ENCODE measurements at regions not wholly inside any gene's neighbourhood (a gene's known extent, or its start where the extent isn't known, plus 50 kb on each side); places are given as distances from the start of the nearest gene placed in this dataset.

- peaks cover 12% of the 10 kb centered on the region for H3K4me1 Mint-ChIP-seq
- no peak overlapping the region for H3K27ac Mint-ChIP-seq
- no peaks in the 10 kb centered on the region for H3K36me3 Mint-ChIP-seq
- H3K4me3 Mint-ChIP-seq, result peak overlapping the region; percentile 55
- DNase-seq (ENCODE audit: low spot score in 2 of 2, unreplicated experiment in 2 of 2), result peak in 1 of 2 experiments; percentile 42
- TF ChIP-seq CTCF (IDR thresholded peaks at IDR 0.05; ENCODE audit: unreplicated experiment), result no peak
- no peaks in the 10 kb centered on the region for H3K9me3 Mint-ChIP-seq
- H3K27me3 Mint-ChIP-seq (ENCODE audit: low read depth), result peaks cover 97% of the 10 kb centered on the region
Measured at GRCh38 chr6:105985816-105986632, 100.1 kb upstream of the PRDM1 start.

DNA sequence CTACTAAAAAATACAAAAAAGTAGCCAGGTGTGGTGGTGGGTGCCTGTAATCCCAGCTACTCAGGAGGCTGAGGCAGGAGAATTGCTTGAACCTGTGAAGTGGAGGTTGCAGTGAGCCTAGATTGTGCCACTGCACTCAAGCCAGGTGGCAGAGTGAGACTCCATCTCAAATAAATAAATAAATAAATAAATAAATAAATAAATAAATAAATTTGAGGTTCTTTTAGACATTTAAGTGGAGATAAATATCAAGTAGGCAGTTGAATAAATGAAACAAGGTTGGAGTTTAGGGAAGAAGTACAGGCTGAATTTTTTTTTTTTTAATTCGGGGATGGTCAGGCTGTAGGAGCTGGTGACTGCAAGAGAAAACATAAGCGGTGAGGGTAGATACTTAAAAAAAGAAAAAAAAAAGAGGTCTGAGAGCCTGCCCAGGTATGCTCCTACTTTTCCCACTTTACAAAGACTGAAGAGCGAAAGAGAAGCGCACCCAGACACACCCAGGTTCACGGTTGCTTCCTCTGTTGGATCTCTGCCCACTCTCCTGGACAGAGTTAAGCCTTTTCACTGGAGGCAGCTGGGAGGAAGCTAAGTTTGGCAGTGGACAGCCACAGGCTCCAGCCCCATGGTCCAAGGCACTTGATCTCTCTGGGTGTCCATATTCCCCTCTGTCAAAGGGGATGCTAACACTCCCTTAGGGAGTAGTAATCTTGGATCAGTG is 100.9 kb upstream of the PRDM1 start:
- Mint-ChIP-seq H3K4me3 (peak overlapping the region; percentile 55), H3K36me3 (no peaks in the 10 kb centered on the region), H3K9me3 (no peaks in the 10 kb centered on the region), H3K27me3 (ENCODE audit: low read depth) (peaks cover 99% of the 10 kb centered on the region), H3K4me1 (peaks cover 12% of the 10 kb centered on the region), H3K27ac (no peak overlapping the region)
- TF ChIP-seq CTCF (IDR thresholded peaks at IDR 0.05; ENCODE audit: unreplicated experiment), result no peak
- no peak for DNase-seq (ENCODE audit: low spot score in 2 of 2, unreplicated experiment in 2 of 2)

- H3K27me3 Mint-ChIP-seq (ENCODE audit: low read depth), result peaks cover 92% of the 10 kb centered on the region
- no peak overlapping the region for H3K4me3 Mint-ChIP-seq
- no peaks in the 10 kb centered on the region for H3K36me3 Mint-ChIP-seq
- no peaks in the 10 kb centered on the region for H3K9me3 Mint-ChIP-seq
- no peak for TF ChIP-seq CTCF (IDR thresholded peaks at IDR 0.05; ENCODE audit: unreplicated experiment)
- no peak overlapping the region for H3K27ac Mint-ChIP-seq
- H3K4me1 Mint-ChIP-seq, result peaks cover 12% of the 10 kb centered on the region
- DNase-seq (ENCODE audit: low spot score in 2 of 2, unreplicated experiment in 2 of 2), result no peak
Measured at GRCh38 chr6:105983763-105984162, 102.4 kb upstream of the PRDM1 start.

DNA sequence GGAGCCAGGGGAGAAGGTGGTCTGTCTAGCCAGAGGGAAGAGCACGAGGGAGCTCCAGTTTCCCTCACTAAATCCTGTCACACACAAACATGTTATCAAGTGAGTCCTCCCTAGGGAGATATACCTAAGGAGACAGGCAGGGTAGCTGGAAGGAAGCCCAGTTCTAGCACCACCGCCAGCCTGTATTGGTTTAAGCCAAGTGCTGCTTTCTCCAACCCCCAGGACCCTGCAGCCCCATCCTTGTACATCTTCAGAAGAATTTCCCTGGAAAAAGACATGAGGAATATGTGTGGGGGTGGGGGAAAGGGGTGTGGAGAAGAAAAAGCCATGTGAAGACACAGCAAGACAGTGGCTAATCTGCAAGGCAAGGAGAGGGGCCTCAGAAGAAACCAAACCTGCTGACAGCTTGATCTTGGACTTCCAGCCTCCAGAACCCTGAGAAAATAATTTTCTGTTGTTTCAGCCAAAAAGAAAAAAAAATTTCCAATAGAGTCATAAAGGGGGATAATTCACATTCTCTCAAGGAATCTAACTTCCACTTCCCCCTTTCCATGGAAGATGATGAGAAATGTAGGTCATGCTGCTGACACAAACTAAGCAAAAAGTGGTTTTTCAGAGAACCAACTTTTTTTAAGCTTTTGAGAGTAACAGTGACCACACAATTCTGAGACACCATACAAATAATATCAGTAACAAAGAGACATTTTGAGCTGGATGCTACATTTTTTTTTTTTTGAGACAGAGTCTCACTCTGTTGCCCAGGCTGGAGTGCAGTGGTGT is 103.2 kb upstream of the PRDM1 start:
- H3K9me3 Mint-ChIP-seq, result no peaks in the 10 kb centered on the region
- no peaks in the 10 kb centered on the region for H3K36me3 Mint-ChIP-seq
- no peak for DNase-seq (ENCODE audit: low spot score in 2 of 2, unreplicated experiment in 2 of 2)
- no peak overlapping the region for H3K27ac Mint-ChIP-seq
- no peak overlapping the region for H3K4me3 Mint-ChIP-seq
- H3K4me1 Mint-ChIP-seq, result peaks cover 12% of the 10 kb centered on the region
- TF ChIP-seq CTCF (IDR thresholded peaks at IDR 0.05; ENCODE audit: unreplicated experiment), result no peak
- H3K27me3 Mint-ChIP-seq (ENCODE audit: low read depth), result peaks cover 90% of the 10 kb centered on the region

- no peak overlapping the region for H3K27ac Mint-ChIP-seq
- peaks cover 86% of the 10 kb centered on the region for H3K27me3 Mint-ChIP-seq (ENCODE audit: low read depth)
- TF ChIP-seq CTCF (IDR thresholded peaks at IDR 0.05; ENCODE audit: unreplicated experiment), result no peak
- H3K36me3 Mint-ChIP-seq, result no peaks in the 10 kb centered on the region
- no peaks in the 10 kb centered on the region for H3K9me3 Mint-ChIP-seq
- peaks cover 12% of the 10 kb centered on the region for H3K4me1 Mint-ChIP-seq
- H3K4me3 Mint-ChIP-seq, result no peak overlapping the region
- no peak for DNase-seq (ENCODE audit: low spot score in 2 of 2, unreplicated experiment in 2 of 2)
Measured at GRCh38 chr6:105981888-105982358, 104.2 kb upstream of the PRDM1 start.
